GM12891 (cell line): ENCODE measurements at regions not wholly inside any gene's neighbourhood (a gene's known extent, or its start where the extent isn't known, plus 50 kb on each side); places are given as distances from the start of the nearest gene placed in this dataset.

Experiments
- PAX5 ChIP-seq: IDR thresholded peaks from 2 replicates; pipeline ENCODE4 v1.6.1; 2011; ENCODE audit warnings: low read length, moderate library complexity, mild to moderate bottlenecking; ENCODE audit not compliant: insufficient read depth, severe bottlenecking
- POLR2A ChIP-seq: IDR thresholded peaks from 2 replicates; pipeline ENCODE4 v1.6.1; 2011; ENCODE audit warnings: low read depth, low read length, control low read depth
- POLR2AphosphoS5 ChIP-seq: IDR thresholded peaks from 2 replicates; pipeline ENCODE4 v1.6.1; 2011; ENCODE audit warnings: low read depth, low read length, control low read depth
- POU2F2 ChIP-seq: IDR thresholded peaks from 2 replicates; pipeline ENCODE4 v1.6.1; 2011; ENCODE audit warnings: low read depth, mild to moderate bottlenecking, control low read depth, low read length, moderate library complexity
- SPI1 ChIP-seq: IDR thresholded peaks from 2 replicates; pipeline ENCODE4 v1.6.1; 2011; ENCODE audit warnings: low read depth, low read length, control low read depth
- TAF1 ChIP-seq: IDR thresholded peaks from 2 replicates; pipeline ENCODE4 v1.6.1; 2011; ENCODE audit warnings: low read depth, low read length, control low read depth

- TF ChIP-seq TAF1: no peak
- no peak for TF ChIP-seq POLR2AphosphoS5
- TF ChIP-seq SPI1: no peak
- no peak for TF ChIP-seq POLR2A
- no peak for TF ChIP-seq PAX5
- TF ChIP-seq POU2F2: no peak
Observed at GRCh38 chr3:24673596-24673995, 178.9 kb upstream of the THRB start.
